SKM-1 (cell line): ENCODE measurements at regions not wholly inside any gene's neighbourhood (a gene's known extent, or its start where the extent isn't known, plus 50 kb on each side); places are given as distances from the start of the nearest gene placed in this dataset.

Experiments
- DNase-seq: peaks from one replicate; lab custom pipeline; 2025; ENCODE audit not compliant: unreplicated experiment; lab: John Stamatoyannopoulos, UW

DNA sequence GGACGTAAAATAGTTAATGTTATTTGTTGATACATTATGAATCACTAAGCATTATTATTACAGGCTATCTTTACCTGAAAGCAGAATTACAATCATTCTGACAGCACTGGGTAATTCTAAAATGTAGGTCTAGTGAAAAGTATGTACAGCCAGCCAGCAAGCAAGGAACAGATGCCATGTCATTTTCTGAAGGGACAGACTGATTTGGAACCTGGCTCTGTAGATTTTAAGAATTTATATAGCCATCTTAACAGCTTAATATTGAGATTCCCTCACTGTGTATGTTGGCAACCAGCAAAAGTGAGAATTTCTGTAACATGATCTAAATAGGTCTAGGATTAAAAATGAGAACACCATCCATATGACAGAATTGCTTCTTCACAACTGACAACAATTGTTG is 359.4 kb downstream of the ZIC4 start:
- no peak for DNase-seq

DNA sequence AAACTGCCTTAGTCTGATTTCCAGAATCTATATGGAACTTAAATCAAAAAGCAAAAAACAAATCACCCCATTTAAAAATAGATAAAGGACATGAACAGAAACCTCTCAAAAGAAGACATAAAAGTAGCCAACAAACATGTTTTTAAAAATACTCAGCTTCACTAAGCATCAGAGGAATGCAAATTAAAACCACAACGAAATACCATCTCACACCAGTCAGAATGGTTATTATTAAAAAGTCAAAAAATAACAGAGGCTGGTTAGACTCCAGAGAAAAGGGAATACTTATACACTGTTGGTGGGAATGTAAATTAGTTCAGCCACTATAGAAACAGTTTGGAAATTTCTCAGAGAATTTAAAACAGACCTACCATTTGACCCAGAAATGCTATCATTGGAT is 367.9 kb downstream of the ZIC4 start:
- no peak for DNase-seq

DNA sequence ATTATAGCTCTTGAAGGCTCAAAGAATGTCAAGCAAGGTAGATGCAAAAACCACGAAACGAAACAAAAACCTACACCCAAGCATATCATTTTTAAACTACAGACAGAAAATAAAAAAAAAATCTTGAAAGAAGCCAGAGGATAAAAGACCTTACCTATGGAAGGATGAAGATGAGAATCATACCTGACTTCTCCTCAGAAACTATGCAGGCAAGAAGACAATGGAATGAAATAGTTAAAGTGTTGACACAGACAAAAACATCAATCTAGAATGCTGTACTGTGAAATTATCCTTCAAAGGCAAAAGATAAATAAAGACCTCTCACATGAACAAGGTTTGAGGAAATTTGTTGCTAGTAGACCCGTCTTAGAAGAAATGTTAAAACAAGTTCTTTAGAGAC is 372.0 kb downstream of the ZIC4 start:
- no peak for DNase-seq

- DNase-seq: no peak
Observed at GRCh38 chr3:147030274-147030673, 376.1 kb downstream of the ZIC4 start.

DNA sequence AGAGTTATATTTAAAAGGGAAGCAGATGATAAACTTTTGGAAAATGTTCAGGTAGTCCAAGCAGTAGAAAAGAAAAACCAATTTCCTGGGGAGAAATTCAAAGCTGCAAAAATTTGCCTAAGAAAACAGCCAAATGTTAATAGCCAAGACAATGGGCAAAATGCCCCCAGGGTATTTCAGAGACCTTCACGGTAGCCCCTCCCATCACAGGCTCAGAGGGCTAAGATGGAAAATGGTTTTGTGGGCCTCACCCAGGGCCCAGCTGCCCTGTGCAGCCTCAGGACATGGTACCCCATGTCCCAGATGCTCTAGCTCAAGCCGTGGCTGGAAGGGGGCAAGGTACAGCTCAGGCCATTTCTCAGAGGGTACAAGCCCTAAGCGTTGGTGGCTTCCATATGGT is 391.0 kb downstream of the ZIC4 start:
- no peak for DNase-seq

DNA sequence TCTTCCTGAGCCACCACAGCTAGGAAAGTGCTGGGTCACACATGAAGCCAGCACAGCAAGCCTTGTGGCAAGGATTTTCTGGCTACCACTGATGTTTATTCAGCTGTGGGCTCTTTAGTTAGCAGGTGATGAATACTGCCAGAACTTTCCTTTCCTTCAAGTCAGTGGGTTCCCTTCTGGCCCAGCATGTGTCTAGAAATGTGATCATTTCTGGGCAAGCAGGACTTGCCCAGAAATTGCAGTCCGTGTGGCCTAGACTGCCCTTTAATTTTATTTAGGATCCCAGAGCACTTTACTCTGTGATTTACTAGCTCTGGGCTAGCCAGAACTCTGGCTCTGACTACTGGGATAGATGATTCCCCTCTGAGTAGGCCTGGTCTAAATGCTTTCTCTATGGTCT is 397.5 kb downstream of the ZIC4 start:
- no peak for DNase-seq

- DNase-seq: no peak
Observed at GRCh38 chr3:147008458-147008857, 397.9 kb downstream of the ZIC4 start.

- no peak for DNase-seq
Observed at GRCh38 chr3:147007736-147008245, 398.6 kb downstream of the ZIC4 start.

- DNase-seq: no peak
Observed at GRCh38 chr3:147002721-147003120, 397.6 kb upstream of the PLSCR5 start.

DNA sequence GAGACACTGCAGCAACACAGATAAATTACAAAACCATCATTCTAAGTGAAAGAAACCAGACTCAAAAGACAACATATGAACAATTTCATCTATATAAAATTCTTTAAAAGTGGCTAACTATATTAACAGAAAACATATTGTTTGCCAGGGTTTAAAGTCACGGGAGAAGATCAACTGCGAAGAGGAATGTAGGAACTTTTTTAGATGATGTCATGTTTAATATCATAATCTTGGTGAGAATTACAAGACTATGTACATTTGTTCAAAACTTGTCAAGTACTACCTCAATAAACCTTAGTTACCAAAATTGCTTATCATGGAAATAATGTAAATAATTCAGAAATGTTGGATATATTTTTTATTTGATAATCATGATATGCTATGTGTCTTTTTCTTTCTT is 395.1 kb upstream of the PLSCR5 start:
- no peak for DNase-seq

- DNase-seq: no peak
Observed at GRCh38 chr3:146991907-146992306, 386.8 kb upstream of the PLSCR5 start.

GRCh38 chr3:146975476-146975875 is 370.3 kb upstream of the PLSCR5 start:
- DNase-seq: no peak

GRCh38 chr3:146975032-146975431 is 369.9 kb upstream of the PLSCR5 start:
- no peak for DNase-seq

- no peak for DNase-seq
Observed at GRCh38 chr3:146974001-146974400, 368.9 kb upstream of the PLSCR5 start.

DNA sequence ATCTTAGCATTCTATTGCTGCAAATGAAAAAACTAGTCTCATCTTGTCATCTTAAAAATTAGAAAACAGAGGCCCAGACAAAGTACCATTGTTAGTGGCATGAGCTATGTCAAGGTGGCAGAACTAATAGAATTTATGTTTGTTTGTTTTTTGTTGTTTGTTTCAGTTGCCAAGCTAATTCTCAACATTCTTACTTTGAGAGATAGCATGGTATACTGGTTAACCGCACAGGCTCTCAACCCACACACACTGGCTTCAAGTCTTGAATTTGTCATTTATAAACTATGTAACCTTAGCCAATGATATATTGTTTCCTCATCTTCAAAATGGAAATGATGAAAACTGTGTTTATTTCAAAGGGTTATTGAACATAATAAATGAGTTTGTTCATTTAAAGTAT is 367.6 kb upstream of the PLSCR5 start:
- no peak for DNase-seq

DNA sequence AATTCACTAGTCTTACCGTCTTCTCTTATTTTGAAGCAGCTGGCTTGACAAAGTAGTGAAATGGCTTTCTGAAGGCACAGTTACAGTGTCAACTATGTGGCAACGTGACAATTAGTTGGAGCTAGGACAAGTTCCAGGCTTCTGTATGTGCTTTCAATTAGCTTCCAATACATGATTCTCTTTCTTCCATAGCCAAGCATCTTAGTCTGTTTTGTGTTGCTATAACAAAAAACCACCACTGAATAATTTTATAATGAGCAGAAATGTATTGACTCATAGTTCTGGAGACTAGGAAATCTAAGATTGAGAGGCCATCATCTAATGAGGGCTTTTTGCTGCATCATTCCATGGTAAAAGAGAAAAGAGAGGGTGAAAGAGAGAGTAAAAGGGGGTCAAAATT is 365.1 kb upstream of the PLSCR5 start:
- no peak for DNase-seq

GRCh38 chr3:146969356-146969755 is 364.2 kb upstream of the PLSCR5 start:
- no peak for DNase-seq

DNA sequence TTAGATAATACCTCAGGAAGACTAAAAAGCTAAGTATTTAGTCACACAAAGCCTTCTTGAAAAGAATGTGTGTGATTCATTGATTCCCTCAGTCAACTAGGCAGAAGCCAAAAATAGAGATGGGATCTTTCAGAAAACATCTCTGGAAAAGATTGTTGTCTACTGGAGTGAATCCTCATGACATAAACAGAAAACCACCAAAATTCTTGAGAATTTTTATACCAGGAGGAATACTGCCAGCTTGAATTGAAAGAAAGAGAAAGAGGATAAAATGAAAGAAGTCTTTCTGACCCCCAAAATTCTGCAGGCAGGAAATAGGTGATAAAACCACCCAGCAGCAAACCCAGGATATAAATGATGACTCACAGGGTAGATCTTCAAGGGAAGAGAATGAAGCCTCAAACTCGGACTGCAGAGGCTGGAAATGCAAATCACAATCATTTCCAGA is 363.1 kb upstream of the PLSCR5 start:
- no peak for DNase-seq

GRCh38 chr3:146967783-146968182 is 362.6 kb upstream of the PLSCR5 start:
- DNase-seq: no peak

GRCh38 chr3:146966124-146966523 is 361.0 kb upstream of the PLSCR5 start:
- DNase-seq: no peak

- DNase-seq: no peak
Observed at GRCh38 chr3:146953511-146953981, 348.4 kb upstream of the PLSCR5 start.

DNA sequence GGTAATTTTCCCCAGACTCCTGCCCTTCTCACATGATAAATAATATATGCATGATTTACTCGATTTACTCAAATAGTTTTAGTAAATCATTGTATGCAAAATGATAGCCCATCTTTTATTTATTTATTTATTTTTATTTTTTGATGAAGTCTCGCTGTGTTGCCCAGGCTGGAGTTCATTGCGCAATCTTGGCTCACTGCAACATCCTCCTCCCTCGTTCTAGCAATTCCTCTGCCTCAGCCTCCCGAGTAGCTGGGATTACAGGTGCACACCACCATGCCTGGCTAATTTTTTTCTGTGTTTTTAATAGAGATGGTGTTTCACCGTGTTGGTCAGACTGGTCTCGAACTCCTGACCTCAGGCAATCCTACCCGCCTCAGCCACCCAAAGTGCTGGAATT is 343.8 kb upstream of the PLSCR5 start:
- no peak for DNase-seq

GRCh38 chr3:146948186-146948585 is 343.0 kb upstream of the PLSCR5 start:
- no peak for DNase-seq

DNA sequence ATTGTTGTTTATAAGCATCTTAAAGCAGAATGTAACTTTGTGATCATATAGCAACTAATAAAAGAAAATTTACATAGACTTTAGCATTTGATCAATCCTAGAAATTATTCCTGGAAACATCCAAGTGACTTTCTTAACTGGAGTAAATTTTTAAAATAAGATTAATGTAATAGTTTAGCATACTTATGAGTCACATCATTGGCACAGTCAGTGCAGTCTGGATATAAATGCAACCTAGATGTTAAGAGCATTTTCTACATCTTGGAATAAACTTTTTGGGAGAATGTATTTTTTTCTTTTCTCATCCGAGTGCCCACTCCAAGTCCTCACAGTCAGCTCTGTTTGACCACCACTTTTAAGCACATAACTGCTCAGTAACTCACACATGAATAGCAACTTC is 324.6 kb upstream of the PLSCR5 start:
- no peak for DNase-seq
